ENCODE measurements at regions not wholly inside any gene's neighbourhood (a gene's known extent, or its start where the extent isn't known, plus 50 kb on each side); places are given as distances from the start of the nearest gene placed in this dataset.
"Not testable (repeated sequence)": the region's sequence is repeated elsewhere in the genome, so short reads cannot be mapped to it uniquely, and the experiment has no call there.

DNA sequence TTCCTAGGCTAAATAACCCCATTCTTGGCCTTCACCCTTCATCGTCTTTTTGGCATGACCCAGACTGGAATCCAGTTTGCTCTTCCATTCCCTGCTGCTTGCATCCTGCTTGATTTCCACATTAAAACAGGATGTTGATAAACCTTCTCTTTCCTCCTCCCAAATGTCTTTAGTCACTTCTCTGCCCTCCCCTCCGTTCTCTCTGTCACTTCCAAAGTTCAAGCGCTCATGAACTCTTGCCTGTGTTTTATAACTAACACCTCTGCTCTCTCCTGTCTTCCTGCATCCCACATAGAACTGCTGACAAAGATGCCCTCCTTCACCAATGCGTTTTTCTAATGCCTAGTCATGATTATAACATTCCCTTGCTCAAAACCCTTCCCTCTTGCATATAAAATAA lies 65.6 kb upstream of the SLC44A3 start:
- TF ChIP-seq, protein P1, sequence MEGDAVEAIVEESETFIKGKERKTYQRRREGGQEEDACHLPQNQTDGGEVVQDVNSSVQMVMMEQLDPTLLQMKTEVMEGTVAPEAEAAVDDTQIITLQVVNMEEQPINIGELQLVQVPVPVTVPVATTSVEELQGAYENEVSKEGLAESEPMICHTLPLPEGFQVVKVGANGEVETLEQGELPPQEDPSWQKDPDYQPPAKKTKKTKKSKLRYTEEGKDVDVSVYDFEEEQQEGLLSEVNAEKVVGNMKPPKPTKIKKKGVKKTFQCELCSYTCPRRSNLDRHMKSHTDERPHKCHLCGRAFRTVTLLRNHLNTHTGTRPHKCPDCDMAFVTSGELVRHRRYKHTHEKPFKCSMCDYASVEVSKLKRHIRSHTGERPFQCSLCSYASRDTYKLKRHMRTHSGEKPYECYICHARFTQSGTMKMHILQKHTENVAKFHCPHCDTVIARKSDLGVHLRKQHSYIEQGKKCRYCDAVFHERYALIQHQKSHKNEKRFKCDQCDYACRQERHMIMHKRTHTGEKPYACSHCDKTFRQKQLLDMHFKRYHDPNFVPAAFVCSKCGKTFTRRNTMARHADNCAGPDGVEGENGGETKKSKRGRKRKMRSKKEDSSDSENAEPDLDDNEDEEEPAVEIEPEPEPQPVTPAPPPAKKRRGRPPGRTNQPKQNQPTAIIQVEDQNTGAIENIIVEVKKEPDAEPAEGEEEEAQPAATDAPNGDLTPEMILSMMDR (IDR thresholded peaks at IDR 0.05) = no peak
- Histone ChIP-seq H3K9me3 (no peaks in the 10 kb centered on the region), H3K27ac (peak overlapping the region; percentile 38), H3K4me1 (ENCODE audit: control insufficient read depth in 1 of 2, insufficient read depth in 1 of 2, low read depth in 1 of 2, low read length in 1 of 2) (peaks cover 27 to 32% of the 10 kb centered on the region in 2 experiments), H3K27me3 (no peaks in the 10 kb centered on the region), H3K36me3 (no peaks in the 10 kb centered on the region), H3K4me3 (ENCODE audit: low read depth in 1 of 2, low read length in 1 of 2) (no peak overlapping the region)

DNA sequence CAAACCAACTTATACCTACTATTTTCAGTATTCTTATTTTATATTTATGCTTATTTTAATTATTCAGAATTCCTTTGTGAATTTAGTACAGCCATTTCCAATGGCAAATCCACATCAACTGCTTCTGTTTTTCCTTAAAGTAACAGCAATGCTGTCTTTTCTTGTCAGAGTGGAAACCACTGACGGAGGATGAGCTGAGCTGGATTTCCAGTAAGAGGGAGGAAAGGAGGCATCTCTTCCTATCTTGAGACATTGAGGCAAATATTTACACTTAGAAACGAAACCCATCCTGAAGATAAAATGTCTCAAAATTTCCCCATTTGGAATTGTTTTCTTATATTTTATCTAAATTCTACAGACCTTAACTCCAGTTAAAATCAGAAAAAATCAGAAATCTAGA lies 66.1 kb upstream of the SLC44A3 start:
- Histone ChIP-seq H3K4me3 (ENCODE audit: low read depth in 1 of 2, low read length in 1 of 2) (no peak overlapping the region), H3K27me3 (no peaks in the 10 kb centered on the region), H3K36me3 (no peaks in the 10 kb centered on the region), H3K4me1 (ENCODE audit: control insufficient read depth in 1 of 2, insufficient read depth in 1 of 2, low read depth in 1 of 2, low read length in 1 of 2) (peaks cover 27 to 32% of the 10 kb centered on the region in 2 experiments), H3K27ac (no peak overlapping the region), H3K9me3 (no peaks in the 10 kb centered on the region)
- TF ChIP-seq, protein P1 (IDR thresholded peaks at IDR 0.05) = no peak

DNA sequence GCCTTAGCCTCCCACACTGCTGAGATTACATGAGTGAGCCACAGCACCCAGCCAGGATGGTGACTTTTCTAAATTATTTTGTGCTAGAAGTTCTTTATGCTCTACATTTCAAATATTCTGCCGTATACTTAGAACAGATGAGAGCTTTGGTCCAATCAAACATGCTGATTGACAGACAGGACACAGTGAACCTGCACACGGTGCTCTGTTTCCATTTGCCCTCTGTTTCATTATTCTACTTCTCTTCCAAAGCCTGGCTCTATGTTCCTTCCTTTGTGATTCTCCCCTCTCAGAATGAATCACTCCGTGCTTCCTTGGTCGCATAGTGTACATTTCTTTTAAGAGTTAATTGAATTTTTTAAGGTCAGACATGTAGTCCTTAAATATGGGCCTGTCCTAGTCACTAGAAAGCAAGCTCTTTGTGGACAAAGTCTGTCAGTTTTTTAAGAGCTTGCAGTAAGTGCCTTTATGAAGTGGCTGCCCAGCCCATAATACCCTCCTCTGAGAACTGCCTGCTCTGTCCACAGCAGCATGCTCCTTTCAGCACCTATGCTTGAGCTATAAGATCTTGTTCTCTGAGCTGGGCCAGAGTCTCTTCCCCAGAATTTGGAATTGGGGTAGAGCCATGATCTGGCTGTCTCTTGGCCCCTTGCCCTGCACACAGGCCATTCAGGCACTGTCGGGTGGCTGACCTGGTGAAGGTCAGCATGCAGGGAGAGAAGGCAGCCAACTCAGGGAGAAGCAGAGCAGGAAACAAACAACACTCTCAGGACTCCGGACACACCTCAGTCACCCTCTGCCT lies 66.8 kb upstream of the SLC44A3 start:
- TF ChIP-seq, protein P1 (IDR thresholded peaks at IDR 0.05) = no peak
- H3K27ac ChIP-seq = no peak overlapping the region
- no peaks in the 10 kb centered on the region for H3K36me3 ChIP-seq
- no peaks in the 10 kb centered on the region for H3K27me3 ChIP-seq
- no peak overlapping the region for H3K4me3 ChIP-seq (ENCODE audit: low read depth in 1 of 2, low read length in 1 of 2)
- no peaks in the 10 kb centered on the region for H3K9me3 ChIP-seq
- peaks cover 27 to 32% of the 10 kb centered on the region in 2 experiments for H3K4me1 ChIP-seq (ENCODE audit: control insufficient read depth in 1 of 2, insufficient read depth in 1 of 2, low read depth in 1 of 2, low read length in 1 of 2)

DNA sequence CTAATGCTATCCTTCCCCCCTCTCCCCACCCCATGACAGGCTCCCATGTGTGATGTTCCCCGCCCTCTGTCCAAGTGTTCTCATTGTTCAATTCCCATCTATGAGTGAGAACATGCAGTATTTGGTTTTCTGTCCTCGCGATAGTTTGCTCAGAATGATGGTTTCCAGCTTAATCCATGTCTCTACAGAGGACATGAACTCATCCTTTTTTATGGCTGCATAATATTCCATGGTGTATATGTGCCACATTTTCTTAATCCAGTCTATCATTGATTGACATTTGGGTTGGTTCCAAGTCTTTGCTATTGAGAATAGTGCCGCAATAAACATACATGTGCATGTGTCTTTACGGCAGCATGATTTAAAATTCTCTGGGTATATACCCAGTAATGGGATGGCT lies 68.7 kb upstream of the SLC44A3 start:
- H3K4me3 ChIP-seq (ENCODE audit: low read depth in 1 of 2, low read length in 1 of 2); H3K27me3 ChIP-seq; H3K9me3 ChIP-seq; H3K27ac ChIP-seq; H3K36me3 ChIP-seq: not testable (repeated sequence)
- H3K4me1 ChIP-seq (ENCODE audit: control insufficient read depth in 1 of 2, insufficient read depth in 1 of 2, low read depth in 1 of 2, low read length in 1 of 2) = peaks cover 43 to 48% of the 10 kb centered on the region in 2 experiments

DNA sequence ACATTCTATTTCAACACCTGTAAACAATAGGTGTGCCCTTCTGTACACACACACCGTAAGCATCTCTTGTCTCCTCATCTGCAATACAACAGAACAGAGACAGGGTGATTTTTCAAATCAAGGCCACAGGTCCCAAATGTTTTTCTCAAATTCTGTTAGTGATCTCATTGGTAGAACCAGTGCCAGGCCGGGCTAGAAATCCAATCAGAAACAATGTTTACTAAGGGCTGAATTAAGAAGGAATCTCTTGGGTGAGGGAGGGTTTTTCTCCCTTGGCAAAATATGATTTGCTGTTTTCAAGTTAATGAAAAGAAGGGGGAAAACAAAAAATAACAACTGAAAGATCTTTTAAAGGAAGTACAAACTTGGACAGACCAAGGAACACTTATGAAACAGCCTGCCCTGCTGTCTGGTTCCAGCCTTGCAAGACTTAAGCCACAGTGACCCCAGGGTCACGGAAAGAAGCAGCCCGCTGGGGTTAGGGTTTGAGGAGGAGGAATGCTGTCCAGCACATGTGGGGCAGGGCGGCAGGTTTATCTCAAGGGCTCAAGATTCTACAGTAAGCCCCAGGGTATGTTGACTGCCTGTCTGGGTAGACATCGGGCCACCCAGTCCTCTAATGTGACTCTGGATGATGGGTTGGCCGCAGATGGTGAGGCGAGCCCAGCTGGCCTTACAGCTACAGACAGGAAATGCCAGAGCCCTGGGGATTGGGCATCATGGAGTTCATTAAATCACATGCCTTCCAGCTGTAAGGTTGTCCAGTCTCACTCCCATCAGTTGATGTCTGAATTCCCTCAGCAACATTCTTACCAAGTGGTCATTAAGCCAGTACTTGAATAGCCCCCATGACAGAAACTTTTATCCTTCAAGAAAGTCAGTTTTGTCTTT lies 73.3 kb upstream of the SLC44A3 start:
- Histone ChIP-seq H3K4me1 (ENCODE audit: control insufficient read depth in 1 of 2, insufficient read depth in 1 of 2, low read depth in 1 of 2, low read length in 1 of 2) (peaks cover 32 to 38% of the 10 kb centered on the region in 2 experiments), H3K27ac (peak overlapping the region; percentile 54), H3K9me3 (no peaks in the 10 kb centered on the region), H3K36me3 (no peaks in the 10 kb centered on the region), H3K27me3 (no peaks in the 10 kb centered on the region), H3K4me3 (ENCODE audit: low read depth in 1 of 2, low read length in 1 of 2) (no peak overlapping the region)
- TF ChIP-seq, protein P1 (IDR thresholded peaks at IDR 0.05) = no peak

DNA sequence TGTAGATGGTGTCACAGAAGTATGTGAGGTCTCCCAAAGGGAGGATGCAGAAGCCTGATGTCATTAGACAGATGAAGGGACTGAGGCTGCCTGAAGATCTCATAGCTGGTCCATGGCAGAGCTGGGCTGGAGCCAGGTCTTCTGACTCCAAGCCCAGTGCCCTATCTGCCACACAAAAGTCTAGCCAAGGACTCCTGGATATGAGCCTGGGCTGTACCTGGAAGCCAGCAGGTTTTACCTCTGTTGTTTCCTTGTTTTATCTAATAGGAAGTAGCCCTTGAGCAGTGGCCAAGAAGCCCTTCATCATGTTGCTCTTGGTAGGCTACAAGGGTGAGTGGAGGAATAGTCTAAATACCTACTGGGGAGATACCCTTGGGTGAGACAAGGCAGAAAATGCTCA lies 74.4 kb upstream of the SLC44A3 start:
- Histone ChIP-seq H3K27ac (peak overlapping the region; percentile 54), H3K9me3 (no peaks in the 10 kb centered on the region), H3K36me3 (no peaks in the 10 kb centered on the region), H3K27me3 (no peaks in the 10 kb centered on the region), H3K4me3 (ENCODE audit: low read depth in 1 of 2, low read length in 1 of 2) (no peak overlapping the region), H3K4me1 (ENCODE audit: control insufficient read depth in 1 of 2, insufficient read depth in 1 of 2, low read depth in 1 of 2, low read length in 1 of 2) (peaks cover 42 to 47% of the 10 kb centered on the region in 2 experiments)
- TF ChIP-seq, protein P1 (IDR thresholded peaks at IDR 0.05) = no peak

All from neutrophil (primary cell).